ENCODE measurements at regions not wholly inside any gene's neighbourhood (a gene's known extent, or its start where the extent isn't known, plus 50 kb on each side); places are given as distances from the start of the nearest gene placed in this dataset.

GRCh38 chrX:37912304-37912703, 64.9 kb upstream of the DYNLT3 start:
- no peak for DNase-seq
- H3K4me1 ChIP-seq = no peaks in the 10 kb centered on the region
- H3K36me3 ChIP-seq = no peaks in the 10 kb centered on the region
- WGBS, 5 donors = 74 to 89% (median 84%) methylated on average over 3 of the region's 3 CpGs
- H3K27ac ChIP-seq = no peak overlapping the region
- intact Hi-C loops (cut with DNase I; ENCODE audit: low total_unique reads) = no loop called here
- TF ChIP-seq POLR2AphosphoS5 (IDR thresholded peaks at IDR 0.05) (no peak), POLR2A (IDR thresholded peaks at IDR 0.05) (no peak), CTCF (IDR thresholded peaks at IDR 0.05 in 8 of 11, conservative IDR thresholded peaks at IDR 0.05 in 3 of 11) (no peak)
- no peaks in the 10 kb centered on the region for H3K9me3 ChIP-seq
- peaks cover 0 to 8% (median 0%) of the 10 kb centered on the region in 7 donors for H3K27me3 ChIP-seq (replicated peaks in 1 of 7)
- H3K4me3 ChIP-seq = no peak overlapping the region

GRCh38 chrX:37912777-37913176, 65.4 kb upstream of the DYNLT3 start:
- DNase-seq = no peak
- no peak for TF ChIP-seq POLR2AphosphoS5 (IDR thresholded peaks at IDR 0.05)
- Histone ChIP-seq H3K27ac (no peak overlapping the region), H3K9me3 (no peaks in the 10 kb centered on the region), H3K27me3 (replicated peaks in 1 of 7) (peaks cover 0 to 3% (median 0%) of the 10 kb centered on the region in 7 donors), H3K36me3 (no peaks in the 10 kb centered on the region), H3K4me1 (no peaks in the 10 kb centered on the region), H3K4me3 (no peak overlapping the region)
- intact Hi-C loops (cut with DNase I; ENCODE audit: low total_unique reads) = no loop called here

- peaks cover 0 to 15% (median 2%) of the 10 kb centered on the region in 8 donors for H3K9me3 ChIP-seq
- no peaks in the 10 kb centered on the region for H3K36me3 ChIP-seq
- no peak for TF ChIP-seq CTCF (IDR thresholded peaks at IDR 0.05 in 8 of 11, conservative IDR thresholded peaks at IDR 0.05 in 3 of 11)
- no peak for TF ChIP-seq POLR2AphosphoS5 (IDR thresholded peaks at IDR 0.05)
- TF ChIP-seq POLR2A (IDR thresholded peaks at IDR 0.05) = no peak
- H3K4me1 ChIP-seq = no peaks in the 10 kb centered on the region
- intact Hi-C loops (cut with DNase I; ENCODE audit: low total_unique reads) = no loop called here
- no peak overlapping the region for H3K4me3 ChIP-seq
- peaks cover 0 to 2% (median 0%) of the 10 kb centered on the region in 7 donors for H3K27me3 ChIP-seq (replicated peaks in 1 of 7)
- DNase-seq = no peak
- H3K27ac ChIP-seq = no peak overlapping the region
Measured at GRCh38 chrX:37918168-37918567, 70.8 kb upstream of the DYNLT3 start.

- no peak for TF ChIP-seq CTCF (IDR thresholded peaks at IDR 0.05 in 8 of 11, conservative IDR thresholded peaks at IDR 0.05 in 3 of 11)
- TF ChIP-seq POLR2AphosphoS5 (IDR thresholded peaks at IDR 0.05) = no peak
- TF ChIP-seq POLR2A (IDR thresholded peaks at IDR 0.05) = no peak
- H3K4me3 ChIP-seq = no peak overlapping the region
- no peak for DNase-seq
- intact Hi-C loops (cut with DNase I; ENCODE audit: low total_unique reads) = no loop called here
- peaks cover 0 to 15% (median 2%) of the 10 kb centered on the region in 8 donors for H3K9me3 ChIP-seq
- H3K4me1 ChIP-seq = no peaks in the 10 kb centered on the region
- 44 to 100% (median 93%) methylated on average over 1 to 2 of the region's 2 CpGs for WGBS, 5 donors
- no peak overlapping the region for H3K27ac ChIP-seq
- H3K36me3 ChIP-seq = no peaks in the 10 kb centered on the region
- peaks cover 0 to 2% (median 0%) of the 10 kb centered on the region in 7 donors for H3K27me3 ChIP-seq (replicated peaks in 1 of 7)
Measured at GRCh38 chrX:37918703-37919102, 71.3 kb upstream of the DYNLT3 start.

- Histone ChIP-seq H3K4me3 (no peak overlapping the region), H3K4me1 (no peaks in the 10 kb centered on the region), H3K27ac (no peak overlapping the region), H3K27me3 (replicated peaks in 1 of 7) (peaks cover 0 to 18% (median 0%) of the 10 kb centered on the region in 7 donors), H3K9me3 (peaks cover 0 to 15% (median 2%) of the 10 kb centered on the region in 8 donors), H3K36me3 (no peaks in the 10 kb centered on the region)
- intact Hi-C loops (cut with DNase I; ENCODE audit: low total_unique reads) = no loop called here
- DNase-seq = no peak
- WGBS, 5 donors = 40 to 55% (median 51%) methylated on average over 3 of the region's 3 CpGs
- TF ChIP-seq POLR2AphosphoS5 (IDR thresholded peaks at IDR 0.05) = no peak
- no peak for TF ChIP-seq POLR2A (IDR thresholded peaks at IDR 0.05)
- TF ChIP-seq CTCF (IDR thresholded peaks at IDR 0.05 in 8 of 11, conservative IDR thresholded peaks at IDR 0.05 in 3 of 11) = no peak
Measured at GRCh38 chrX:37921758-37922157, 74.4 kb upstream of the DYNLT3 start.

Data from spleen (tissue), 11 donors.